SK-N-SH (cell line): ENCODE measurements at regions not wholly inside any gene's neighbourhood (a gene's known extent, or its start where the extent isn't known, plus 50 kb on each side); places are given as distances from the start of the nearest gene placed in this dataset.

Experiments used
- EP300 ChIP-seq, 2 experiments: IDR thresholded peaks; 2 replicates each; pipeline versions ENCODE4 v1.4.0 to v1.6.1; 2012; ENCODE audit warnings: borderline replicate concordance in 1 of 2, low read depth in 1 of 2, low read length in 1 of 2
- EZH2phosphoT487 ChIP-seq: fragments of 200-600 bp; sonication (generic); IDR thresholded peaks from 2 replicates; pipeline ENCODE4 v1.6.1; 2017; ENCODE audit warnings: low read depth, mixed run types, mild to moderate bottlenecking, antibody characterized with exemption, moderate library complexity, borderline replicate concordance
- FOSL2 ChIP-seq: IDR thresholded peaks from 2 replicates; pipeline ENCODE4 v1.4.0; 2012; ENCODE audit warnings: low read depth, mild to moderate bottlenecking, moderate library complexity, borderline replicate concordance
- GABPA ChIP-seq: IDR thresholded peaks from 2 replicates; pipeline ENCODE4 v1.4.0; 2012; ENCODE audit warnings: low read depth, mild to moderate bottlenecking
- NFIC ChIP-seq: IDR thresholded peaks from 2 replicates; pipeline ENCODE4 v1.4.0; 2012; ENCODE audit warnings: borderline replicate concordance
- POLR2AphosphoS5 ChIP-seq: IDR thresholded peaks from 2 replicates; pipeline ENCODE4 v1.6.1; 2012; ENCODE audit warnings: low read depth, low read length
- RAD21 ChIP-seq: IDR thresholded peaks from 2 replicates; pipeline ENCODE4 v1.6.1; 2012; ENCODE audit warnings: mild to moderate bottlenecking, low read length
- SIN3A ChIP-seq: IDR thresholded peaks from 2 replicates; pipeline ENCODE4 v1.6.1; 2012; ENCODE audit warnings: low read depth, mild to moderate bottlenecking, low read length, moderate library complexity, borderline replicate concordance
- SMC3 ChIP-seq: IDR thresholded peaks from 2 replicates; pipeline ENCODE4 v1.6.1; 2012; ENCODE audit warnings: low read depth, low read length, improper control_type of control experiment
- TEAD4 ChIP-seq: IDR thresholded peaks from 2 replicates; pipeline ENCODE4 v1.4.0; 2012; ENCODE audit warnings: mild to moderate bottlenecking, borderline replicate concordance; ENCODE audit not compliant: insufficient read depth
- TF ChIP-seq, protein P1 (sequence below): fragments of 150-350 bp; IDR thresholded peaks from 2 replicates; pipeline ENCODE4 v1.6.1; 2017; ENCODE audit warnings: antibody characterized with exemption, low read length, low read depth, borderline replicate concordance
- TF ChIP-seq, protein P2 (sequence below): fragments of 200-600 bp; sonication (generic); IDR thresholded peaks from 2 replicates; pipeline ENCODE4 v1.6.1; 2017; ENCODE audit warnings: antibody characterized with exemption, mild to moderate bottlenecking, moderate library complexity

DNA sequence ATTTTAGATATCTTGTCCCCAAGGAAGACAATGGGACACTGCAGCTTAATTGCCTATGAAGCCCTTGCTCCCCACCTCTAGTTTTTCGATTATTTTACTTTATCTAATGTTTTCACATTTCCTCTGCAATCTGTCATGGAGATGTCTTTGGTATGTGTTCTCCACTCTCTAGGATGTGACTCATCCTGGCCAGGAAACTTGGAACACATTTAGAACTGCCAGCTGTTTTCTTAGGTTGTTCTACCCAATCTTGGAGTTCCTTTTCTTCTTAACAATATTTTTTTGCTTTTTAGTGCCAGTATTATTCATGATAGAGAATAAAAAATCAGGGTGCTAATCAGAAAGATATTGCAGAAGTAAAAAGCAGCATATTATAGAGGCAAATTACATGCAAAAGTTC is 101.7 kb upstream of the CLEC14A start:
- peak; percentile 39; the same call in 1 of the 2 replicates for TF ChIP-seq NFIC
- TF ChIP-seq, protein P1, sequence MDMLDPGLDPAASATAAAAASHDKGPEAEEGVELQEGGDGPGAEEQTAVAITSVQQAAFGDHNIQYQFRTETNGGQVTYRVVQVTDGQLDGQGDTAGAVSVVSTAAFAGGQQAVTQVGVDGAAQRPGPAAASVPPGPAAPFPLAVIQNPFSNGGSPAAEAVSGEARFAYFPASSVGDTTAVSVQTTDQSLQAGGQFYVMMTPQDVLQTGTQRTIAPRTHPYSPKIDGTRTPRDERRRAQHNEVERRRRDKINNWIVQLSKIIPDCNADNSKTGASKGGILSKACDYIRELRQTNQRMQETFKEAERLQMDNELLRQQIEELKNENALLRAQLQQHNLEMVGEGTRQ, result no peak
- TF ChIP-seq POLR2AphosphoS5, result no peak
- TF ChIP-seq RAD21, result no peak
- TF ChIP-seq EZH2phosphoT487, result no peak
- TF ChIP-seq GABPA, result no peak
- TF ChIP-seq EP300 (IDR thresholded peaks at IDR 0.05; ENCODE audit: borderline replicate concordance in 1 of 2, low read depth in 1 of 2, low read length in 1 of 2), result peak in 1 of 2 experiments; percentile 43; a peak in 1 of 4 replicates
- no peak for TF ChIP-seq TEAD4
- TF ChIP-seq, protein P2, sequence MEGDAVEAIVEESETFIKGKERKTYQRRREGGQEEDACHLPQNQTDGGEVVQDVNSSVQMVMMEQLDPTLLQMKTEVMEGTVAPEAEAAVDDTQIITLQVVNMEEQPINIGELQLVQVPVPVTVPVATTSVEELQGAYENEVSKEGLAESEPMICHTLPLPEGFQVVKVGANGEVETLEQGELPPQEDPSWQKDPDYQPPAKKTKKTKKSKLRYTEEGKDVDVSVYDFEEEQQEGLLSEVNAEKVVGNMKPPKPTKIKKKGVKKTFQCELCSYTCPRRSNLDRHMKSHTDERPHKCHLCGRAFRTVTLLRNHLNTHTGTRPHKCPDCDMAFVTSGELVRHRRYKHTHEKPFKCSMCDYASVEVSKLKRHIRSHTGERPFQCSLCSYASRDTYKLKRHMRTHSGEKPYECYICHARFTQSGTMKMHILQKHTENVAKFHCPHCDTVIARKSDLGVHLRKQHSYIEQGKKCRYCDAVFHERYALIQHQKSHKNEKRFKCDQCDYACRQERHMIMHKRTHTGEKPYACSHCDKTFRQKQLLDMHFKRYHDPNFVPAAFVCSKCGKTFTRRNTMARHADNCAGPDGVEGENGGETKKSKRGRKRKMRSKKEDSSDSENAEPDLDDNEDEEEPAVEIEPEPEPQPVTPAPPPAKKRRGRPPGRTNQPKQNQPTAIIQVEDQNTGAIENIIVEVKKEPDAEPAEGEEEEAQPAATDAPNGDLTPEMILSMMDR, result no peak
- no peak for TF ChIP-seq SIN3A
- TF ChIP-seq SMC3, result no peak
- TF ChIP-seq FOSL2, result peak; percentile 55; the same call in 1 of the 2 replicates
